ENCODE measurements at regions not wholly inside any gene's neighbourhood (a gene's known extent, or its start where the extent isn't known, plus 50 kb on each side); places are given as distances from the start of the nearest gene placed in this dataset.

GRCh38 chr19:30118221-30118620 lies 176.2 kb downstream of the URI1 start:
- WGBS (ENCODE audit: insufficient coverage, low coverage, missing lambda C conversion rate), result 3% methylated on average over 11 of the region's 11 CpGs
- Histone ChIP-seq H4K20me1 (replicated peaks; ENCODE audit: control insufficient read depth, insufficient read depth, low read length) (no peaks in the 10 kb centered on the region), H3K9me1 (ENCODE audit: control insufficient read depth, insufficient read depth, low read length) (no peaks in the 10 kb centered on the region), H3K79me2 (ENCODE audit: control insufficient read depth, insufficient read depth, low read length) (no peaks in the 10 kb centered on the region), H2AFZ (ENCODE audit: low read depth, low read length) (no peak overlapping the region), H3K9ac (ENCODE audit: insufficient read depth in 1 of 2, low read depth in 2 of 2, low read length in 2 of 2) (no peak overlapping the region), H3K36me3 (ENCODE audit: control insufficient read depth, insufficient read depth, low read length) (no peaks in the 10 kb centered on the region), H3K27me3 (ENCODE audit: control insufficient read depth in 2 of 2, insufficient read depth in 2 of 2, low read length in 2 of 2) (peaks cover 4 to 50% of the 10 kb centered on the region in 2 experiments; a peak in 4 of 5 replicates), H3K27ac (ENCODE audit: extremely low read depth, low read depth, low read length) (no peak overlapping the region), H3K4me1 (replicated peaks in 1 of 2; ENCODE audit: control insufficient read depth in 2 of 2, insufficient read depth in 2 of 2, low read length in 2 of 2) (peaks cover 0 to 8% of the 10 kb centered on the region in 2 experiments; a peak in 2 of 5 replicates), H3K4me3 (no peak overlapping the region), H3K9me3 (replicated peaks; ENCODE audit: control insufficient read depth, insufficient read depth, low read depth, low read length) (no peaks in the 10 kb centered on the region), H3K4me2 (ENCODE audit: insufficient read depth, low read length) (no peak overlapping the region)
- no TSS peak for BruUV-seq (replicated peaks)
- ATAC-seq, result no peak
- POLR2A ChIA-PET, result no interaction called here
- in situ Hi-C loops (cut with MboI) (no loop called here), intact Hi-C loops (cut with micrococcal nuclease) (no loop called here)
- no peak for TF ChIP-seq E2F8 (IDR thresholded peaks at IDR 0.05; ENCODE audit: low read depth, partially characterized antibody)
- TF ChIP-seq LEF1 (IDR thresholded peaks at IDR 0.05), result no peak
- no peak for TF ChIP-seq ZFP36 (IDR thresholded peaks at IDR 0.05; ENCODE audit: low read depth, low read length, partially characterized antibody)
- no peak for TF ChIP-seq ILF3 (IDR thresholded peaks at IDR 0.05; ENCODE audit: borderline replicate concordance)
- no peak for TF ChIP-seq NR0B1 (IDR thresholded peaks at IDR 0.05; ENCODE audit: partially characterized antibody)
- no peak for TF ChIP-seq STAT5B (CRISPR knock-in tag; IDR thresholded peaks at IDR 0.05)
- no peak for TF ChIP-seq E4F1 (CRISPR knock-in tag; IDR thresholded peaks at IDR 0.05; ENCODE audit: borderline replicate concordance)
- TF ChIP-seq ZNF146 (CRISPR knock-in tag; IDR thresholded peaks at IDR 0.05; ENCODE audit: unreplicated experiment), result no peak
- TF ChIP-seq POLR3A (IDR thresholded peaks at IDR 0.05; ENCODE audit: borderline replicate concordance, extremely low read depth, insufficient read depth, insufficient read length), result no peak
- no peak for TF ChIP-seq CHD1 (IDR thresholded peaks at IDR 0.05; ENCODE audit: low read length)
- TF ChIP-seq HNRNPUL1 (IDR thresholded peaks at IDR 0.05; ENCODE audit: low read length), result no peak
- DNase-seq (ENCODE audit: extremely low read depth in 1 of 4, low spot score in 3 of 4), result no peak
- no peak for FAIRE-seq
- CTCF ChIA-PET (ENCODE audit: low intra/inter-chr PET ratio), result no interaction called here

All from K562 (cell line).